Endothelial cell of umbilical vein (primary cell): ENCODE measurements at regions not wholly inside any gene's neighbourhood (a gene's known extent, or its start where the extent isn't known, plus 50 kb on each side); places are given as distances from the start of the nearest gene placed in this dataset.
A peak's percentile ranks its signal among the peaks of the same experiment; 100 is the strongest.

Source experiments
- EZH2 ChIP-seq: IDR thresholded peaks from 2 replicates; pipeline ENCODE4 v1.6.1; 2012; ENCODE audit warnings: borderline replicate concordance, low read depth, mild to moderate bottlenecking, moderate library complexity, low read length, inconsistent platforms; ENCODE audit not compliant: severe bottlenecking
- MYC ChIP-seq: IDR thresholded peaks from one replicate; pipeline ENCODE4 v1.6.1; 2011; ENCODE audit warnings: mild to moderate bottlenecking, low read depth, low read length
- POLR2A ChIP-seq: IDR thresholded peaks from 2 replicates; pipeline ENCODE4 v1.6.1; 2012; ENCODE audit warnings: low read depth, mild to moderate bottlenecking, control low read depth, low read length
- POLR2AphosphoS5 ChIP-seq: IDR thresholded peaks from 2 replicates; pipeline ENCODE4 v1.6.1; 2012; ENCODE audit warnings: low read depth, mild to moderate bottlenecking, control low read depth, low read length, moderate library complexity; ENCODE audit not compliant: insufficient read depth
- TF ChIP-seq, protein P1 (sequence below), 2 donors: IDR thresholded peaks; 1 replicate in 1 of 2; 2 replicates in 1 of 2; pipeline ENCODE4 v1.5.1; 2011; ENCODE audit warnings: low read length in 2 of 2, mild to moderate bottlenecking in 2 of 2, moderate library complexity in 2 of 2, control low read depth in 1 of 2, inconsistent platforms in 1 of 2, low read depth in 1 of 2; ENCODE audit not compliant: insufficient read depth in 1 of 2; ENCODE audit errors: extremely low read depth in 1 of 2
- TF ChIP-seq, protein P2 (sequence below): IDR thresholded peaks from 2 replicates; pipeline ENCODE4 v1.6.1; 2011; ENCODE audit not compliant: insufficient read depth, insufficient read length

DNA sequence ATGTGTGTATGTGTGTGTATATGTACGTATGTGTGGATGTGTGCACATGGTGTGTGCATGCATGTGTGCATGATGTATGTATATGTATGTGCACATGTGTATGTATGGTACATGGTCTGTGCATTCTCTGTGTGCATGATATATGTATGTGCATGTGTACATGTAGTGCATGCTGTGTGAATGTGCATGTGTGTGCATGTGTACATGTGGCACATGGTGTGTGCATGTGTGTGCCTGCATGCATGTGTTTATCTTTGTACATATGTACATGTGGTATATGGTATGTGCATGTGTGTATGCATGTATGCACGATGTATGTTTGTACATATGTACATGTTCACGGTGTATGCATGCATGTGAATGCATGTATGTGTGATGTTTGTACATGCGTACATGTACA is 383.7 kb downstream of the TYW1 start:
- TF ChIP-seq POLR2A (no peak), MYC (no peak), POLR2AphosphoS5 (no peak), EZH2 (no peak)
- TF ChIP-seq, protein P1, sequence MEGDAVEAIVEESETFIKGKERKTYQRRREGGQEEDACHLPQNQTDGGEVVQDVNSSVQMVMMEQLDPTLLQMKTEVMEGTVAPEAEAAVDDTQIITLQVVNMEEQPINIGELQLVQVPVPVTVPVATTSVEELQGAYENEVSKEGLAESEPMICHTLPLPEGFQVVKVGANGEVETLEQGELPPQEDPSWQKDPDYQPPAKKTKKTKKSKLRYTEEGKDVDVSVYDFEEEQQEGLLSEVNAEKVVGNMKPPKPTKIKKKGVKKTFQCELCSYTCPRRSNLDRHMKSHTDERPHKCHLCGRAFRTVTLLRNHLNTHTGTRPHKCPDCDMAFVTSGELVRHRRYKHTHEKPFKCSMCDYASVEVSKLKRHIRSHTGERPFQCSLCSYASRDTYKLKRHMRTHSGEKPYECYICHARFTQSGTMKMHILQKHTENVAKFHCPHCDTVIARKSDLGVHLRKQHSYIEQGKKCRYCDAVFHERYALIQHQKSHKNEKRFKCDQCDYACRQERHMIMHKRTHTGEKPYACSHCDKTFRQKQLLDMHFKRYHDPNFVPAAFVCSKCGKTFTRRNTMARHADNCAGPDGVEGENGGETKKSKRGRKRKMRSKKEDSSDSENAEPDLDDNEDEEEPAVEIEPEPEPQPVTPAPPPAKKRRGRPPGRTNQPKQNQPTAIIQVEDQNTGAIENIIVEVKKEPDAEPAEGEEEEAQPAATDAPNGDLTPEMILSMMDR (IDR thresholded peaks at IDR 0.05; ENCODE audit: extremely low read depth in 1 of 2, insufficient read depth in 1 of 2, low read depth in 1 of 2, low read length in 2 of 2): no peak
- TF ChIP-seq, protein P2, sequence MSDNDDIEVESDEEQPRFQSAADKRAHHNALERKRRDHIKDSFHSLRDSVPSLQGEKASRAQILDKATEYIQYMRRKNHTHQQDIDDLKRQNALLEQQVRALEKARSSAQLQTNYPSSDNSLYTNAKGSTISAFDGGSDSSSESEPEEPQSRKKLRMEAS: peak; percentile 5
